ENCODE measurements at regions not wholly inside any gene's neighbourhood (a gene's known extent, or its start where the extent isn't known, plus 50 kb on each side); places are given as distances from the start of the nearest gene placed in this dataset.

DNA sequence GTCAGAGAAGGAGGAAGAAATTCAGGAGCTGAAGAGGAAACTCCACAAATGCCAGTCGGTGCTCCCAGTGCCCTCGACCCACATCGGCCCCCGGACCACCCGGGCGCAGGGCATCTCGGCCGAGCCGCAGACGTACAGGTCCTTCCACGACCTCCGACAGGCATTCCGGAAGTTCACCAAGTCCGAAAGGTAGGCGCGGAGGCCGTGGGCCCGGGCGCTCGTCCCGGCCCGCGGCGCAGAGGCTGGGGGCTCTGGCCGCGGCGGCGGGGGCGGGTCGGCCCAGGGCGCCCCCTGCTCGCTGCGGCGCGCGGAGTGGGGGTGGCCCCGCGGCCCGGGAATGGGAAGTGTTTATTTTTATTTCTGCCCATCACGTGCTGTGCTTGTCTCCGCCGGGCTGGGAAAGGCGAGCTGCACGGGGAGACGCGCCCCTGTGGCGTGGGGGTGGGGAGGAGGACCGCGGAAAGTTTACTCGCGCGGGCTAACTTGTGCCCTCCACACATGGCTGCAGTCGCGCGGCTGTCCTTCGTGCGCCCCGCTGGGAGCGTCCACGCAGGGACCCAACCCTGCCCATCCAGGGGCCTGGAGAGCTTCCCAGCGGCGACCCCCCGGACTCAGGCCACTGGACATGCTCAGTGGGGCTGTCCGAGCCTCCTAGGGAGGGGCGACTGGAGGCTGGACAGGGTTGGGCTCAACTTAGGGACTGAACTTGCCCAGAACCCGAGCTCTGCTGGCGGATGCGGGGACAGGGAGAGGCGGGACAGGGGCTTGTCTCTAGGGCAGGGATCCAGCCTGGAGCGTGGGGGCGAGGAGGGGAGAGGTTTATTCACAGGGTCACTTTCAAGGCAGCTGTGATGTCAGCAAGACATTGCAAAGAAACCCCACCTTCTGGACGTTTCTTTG, 82.6 kb upstream of the PRKG1 start:
- no peaks in the 10 kb centered on the region for H3K36me3 ChIP-seq (ENCODE audit: insufficient read depth, low read length)
- H3K4me3 ChIP-seq (ENCODE audit: insufficient read depth, low read length): peak overlapping the region; percentile 78
- H2AFZ ChIP-seq (ENCODE audit: low read length): peak overlapping the region; percentile 85
- H3K9me3 ChIP-seq (ENCODE audit: low read depth, low read length): no peaks in the 10 kb centered on the region
- H3K27ac ChIP-seq (ENCODE audit: low read depth, low read length): peak overlapping the region; percentile 58
- peak; percentile 92 for DNase-seq (ENCODE audit: insufficient read length, low spot score, missing footprints)
- peaks cover 13% of the 10 kb centered on the region for H3K27me3 ChIP-seq (ENCODE audit: insufficient read depth, low read length)
- no peaks in the 10 kb centered on the region for H4K20me1 ChIP-seq (ENCODE audit: insufficient read depth, low read length)
- peaks cover 13% of the 10 kb centered on the region for H3K4me1 ChIP-seq (ENCODE audit: insufficient read depth, low read length)
- no peaks in the 10 kb centered on the region for H3K79me2 ChIP-seq (ENCODE audit: insufficient read depth, low read length)
- H3K4me2 ChIP-seq (ENCODE audit: insufficient read depth, low read length): peak overlapping the region; percentile 89
- TF ChIP-seq, protein P1, sequence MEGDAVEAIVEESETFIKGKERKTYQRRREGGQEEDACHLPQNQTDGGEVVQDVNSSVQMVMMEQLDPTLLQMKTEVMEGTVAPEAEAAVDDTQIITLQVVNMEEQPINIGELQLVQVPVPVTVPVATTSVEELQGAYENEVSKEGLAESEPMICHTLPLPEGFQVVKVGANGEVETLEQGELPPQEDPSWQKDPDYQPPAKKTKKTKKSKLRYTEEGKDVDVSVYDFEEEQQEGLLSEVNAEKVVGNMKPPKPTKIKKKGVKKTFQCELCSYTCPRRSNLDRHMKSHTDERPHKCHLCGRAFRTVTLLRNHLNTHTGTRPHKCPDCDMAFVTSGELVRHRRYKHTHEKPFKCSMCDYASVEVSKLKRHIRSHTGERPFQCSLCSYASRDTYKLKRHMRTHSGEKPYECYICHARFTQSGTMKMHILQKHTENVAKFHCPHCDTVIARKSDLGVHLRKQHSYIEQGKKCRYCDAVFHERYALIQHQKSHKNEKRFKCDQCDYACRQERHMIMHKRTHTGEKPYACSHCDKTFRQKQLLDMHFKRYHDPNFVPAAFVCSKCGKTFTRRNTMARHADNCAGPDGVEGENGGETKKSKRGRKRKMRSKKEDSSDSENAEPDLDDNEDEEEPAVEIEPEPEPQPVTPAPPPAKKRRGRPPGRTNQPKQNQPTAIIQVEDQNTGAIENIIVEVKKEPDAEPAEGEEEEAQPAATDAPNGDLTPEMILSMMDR (IDR thresholded peaks at IDR 0.05; ENCODE audit: extremely low read depth, low read depth, low read length): no peak

DNA sequence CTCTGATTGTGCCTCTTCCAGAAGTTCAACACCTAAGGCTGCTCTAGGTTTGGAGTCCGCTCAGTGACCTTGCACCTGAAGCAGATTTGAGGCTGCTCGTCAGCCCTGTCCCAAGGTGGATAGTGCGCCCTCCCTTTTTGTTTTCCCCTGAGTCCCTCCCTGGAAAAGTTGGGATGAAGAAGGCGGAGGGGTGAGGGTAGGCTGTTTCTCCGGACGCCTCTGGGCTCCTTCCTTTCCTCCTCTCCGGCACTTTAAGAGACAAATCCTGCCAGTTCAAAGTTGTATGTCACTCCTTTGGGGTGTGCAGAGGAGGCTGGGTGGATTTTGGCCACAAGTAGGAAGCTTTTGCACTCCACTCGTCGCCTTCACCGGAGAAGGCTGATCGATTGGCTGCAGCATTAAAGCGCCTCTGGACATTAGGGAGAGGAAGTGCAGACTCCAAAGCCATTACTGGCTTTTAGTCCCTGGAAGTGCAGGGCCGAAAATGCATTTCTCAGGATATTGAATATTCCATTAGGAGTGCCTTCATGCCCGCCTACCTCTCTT, 81.9 kb upstream of the PRKG1 start:
- H3K27me3 ChIP-seq (ENCODE audit: insufficient read depth, low read length): peaks cover 13% of the 10 kb centered on the region
- peak overlapping the region; percentile 89 for H3K4me2 ChIP-seq (ENCODE audit: insufficient read depth, low read length)
- peak overlapping the region; percentile 58 for H3K27ac ChIP-seq (ENCODE audit: low read depth, low read length)
- peak; percentile 81 for DNase-seq (ENCODE audit: insufficient read length, low spot score, missing footprints)
- H3K4me3 ChIP-seq (ENCODE audit: insufficient read depth, low read length): peak overlapping the region; percentile 78
- no peaks in the 10 kb centered on the region for H4K20me1 ChIP-seq (ENCODE audit: insufficient read depth, low read length)
- peaks cover 13% of the 10 kb centered on the region for H3K4me1 ChIP-seq (ENCODE audit: insufficient read depth, low read length)
- no peaks in the 10 kb centered on the region for H3K9me3 ChIP-seq (ENCODE audit: low read depth, low read length)
- no peaks in the 10 kb centered on the region for H3K79me2 ChIP-seq (ENCODE audit: insufficient read depth, low read length)
- H3K36me3 ChIP-seq (ENCODE audit: insufficient read depth, low read length): no peaks in the 10 kb centered on the region
- TF ChIP-seq, protein P1 (IDR thresholded peaks at IDR 0.05; ENCODE audit: extremely low read depth, low read depth, low read length): no peak
- H2AFZ ChIP-seq (ENCODE audit: low read length): peak overlapping the region; percentile 85

DNA sequence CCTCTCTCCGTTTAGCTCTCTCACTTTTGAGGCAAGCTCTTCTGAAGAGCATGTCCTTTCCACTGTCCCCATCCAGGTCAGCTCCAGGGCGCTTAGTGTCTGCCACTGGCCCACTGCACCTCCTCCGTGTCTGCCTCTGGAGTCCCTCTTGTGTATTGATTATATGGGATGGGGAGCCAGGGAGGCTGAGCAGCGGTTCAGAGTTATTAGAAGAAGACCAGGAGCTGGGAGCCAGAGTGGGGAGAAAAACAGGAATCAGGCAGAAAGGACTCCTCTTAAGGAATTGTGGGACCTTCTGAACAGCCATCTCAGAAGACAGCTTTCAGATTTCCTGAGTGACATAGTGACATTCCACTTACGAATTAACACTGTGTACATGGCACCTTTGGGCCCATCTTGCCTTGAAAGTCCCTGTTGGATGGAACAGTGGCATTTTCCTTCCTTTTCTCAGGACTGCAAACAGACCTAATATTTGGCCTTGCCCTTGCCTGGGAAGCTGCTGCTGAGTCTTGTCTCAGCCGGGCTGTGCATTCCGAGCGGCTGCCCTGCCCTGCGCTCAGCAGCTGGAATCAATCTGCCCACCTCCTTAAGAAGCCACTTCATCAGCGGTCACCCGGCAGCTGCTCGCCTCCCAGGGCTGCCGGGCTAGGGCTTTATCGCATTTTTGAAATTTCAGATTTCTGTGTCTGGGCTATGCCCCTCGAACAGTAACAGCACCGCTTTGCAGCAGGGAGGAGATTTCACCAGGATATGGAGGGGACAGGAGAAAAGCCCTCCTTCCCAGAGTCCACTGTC, 81.1 kb upstream of the PRKG1 start:
- Histone ChIP-seq H3K4me2 (ENCODE audit: insufficient read depth, low read length) (peak overlapping the region; percentile 89), H3K9me3 (ENCODE audit: low read depth, low read length) (no peaks in the 10 kb centered on the region), H2AFZ (ENCODE audit: low read length) (peak overlapping the region; percentile 85), H3K27me3 (ENCODE audit: insufficient read depth, low read length) (peaks cover 12% of the 10 kb centered on the region), H3K79me2 (ENCODE audit: insufficient read depth, low read length) (no peaks in the 10 kb centered on the region), H3K4me3 (ENCODE audit: insufficient read depth, low read length) (peak overlapping the region; percentile 78), H3K27ac (ENCODE audit: low read depth, low read length) (peak overlapping the region; percentile 58), H3K4me1 (ENCODE audit: insufficient read depth, low read length) (peaks cover 13% of the 10 kb centered on the region), H3K36me3 (ENCODE audit: insufficient read depth, low read length) (no peaks in the 10 kb centered on the region), H4K20me1 (ENCODE audit: insufficient read depth, low read length) (no peaks in the 10 kb centered on the region)
- TF ChIP-seq, protein P1 (IDR thresholded peaks at IDR 0.05; ENCODE audit: extremely low read depth, low read depth, low read length): no peak
- DNase-seq (ENCODE audit: insufficient read length, low spot score, missing footprints): peak; percentile 87
